ENCODE measurements at regions not wholly inside any gene's neighbourhood (a gene's known extent, or its start where the extent isn't known, plus 50 kb on each side); places are given as distances from the start of the nearest gene placed in this dataset.

DNA sequence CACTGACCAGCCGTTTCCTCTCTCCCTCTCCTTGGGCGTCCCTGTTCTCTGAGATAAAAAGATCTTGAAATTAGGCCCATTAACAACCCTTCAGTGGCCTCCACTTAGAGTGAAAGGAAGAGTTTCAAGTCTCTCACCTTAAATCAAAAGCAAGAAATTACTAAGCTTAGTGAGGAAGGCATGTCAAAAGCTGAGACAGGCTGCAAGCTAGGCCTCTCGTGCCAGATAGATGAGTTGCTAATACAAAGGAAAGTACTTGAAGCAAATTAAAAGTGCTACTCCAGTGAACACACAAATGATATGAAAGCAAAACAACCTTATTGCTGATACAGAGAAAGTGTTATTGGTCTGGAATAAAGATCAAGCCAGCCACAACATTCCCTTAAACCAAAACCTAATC is 331.3 kb upstream of the SEMA6A start:
- DNase-seq = no peak
- TF ChIP-seq, protein P1, sequence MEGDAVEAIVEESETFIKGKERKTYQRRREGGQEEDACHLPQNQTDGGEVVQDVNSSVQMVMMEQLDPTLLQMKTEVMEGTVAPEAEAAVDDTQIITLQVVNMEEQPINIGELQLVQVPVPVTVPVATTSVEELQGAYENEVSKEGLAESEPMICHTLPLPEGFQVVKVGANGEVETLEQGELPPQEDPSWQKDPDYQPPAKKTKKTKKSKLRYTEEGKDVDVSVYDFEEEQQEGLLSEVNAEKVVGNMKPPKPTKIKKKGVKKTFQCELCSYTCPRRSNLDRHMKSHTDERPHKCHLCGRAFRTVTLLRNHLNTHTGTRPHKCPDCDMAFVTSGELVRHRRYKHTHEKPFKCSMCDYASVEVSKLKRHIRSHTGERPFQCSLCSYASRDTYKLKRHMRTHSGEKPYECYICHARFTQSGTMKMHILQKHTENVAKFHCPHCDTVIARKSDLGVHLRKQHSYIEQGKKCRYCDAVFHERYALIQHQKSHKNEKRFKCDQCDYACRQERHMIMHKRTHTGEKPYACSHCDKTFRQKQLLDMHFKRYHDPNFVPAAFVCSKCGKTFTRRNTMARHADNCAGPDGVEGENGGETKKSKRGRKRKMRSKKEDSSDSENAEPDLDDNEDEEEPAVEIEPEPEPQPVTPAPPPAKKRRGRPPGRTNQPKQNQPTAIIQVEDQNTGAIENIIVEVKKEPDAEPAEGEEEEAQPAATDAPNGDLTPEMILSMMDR (IDR thresholded peaks at IDR 0.05) = no peak

DNA sequence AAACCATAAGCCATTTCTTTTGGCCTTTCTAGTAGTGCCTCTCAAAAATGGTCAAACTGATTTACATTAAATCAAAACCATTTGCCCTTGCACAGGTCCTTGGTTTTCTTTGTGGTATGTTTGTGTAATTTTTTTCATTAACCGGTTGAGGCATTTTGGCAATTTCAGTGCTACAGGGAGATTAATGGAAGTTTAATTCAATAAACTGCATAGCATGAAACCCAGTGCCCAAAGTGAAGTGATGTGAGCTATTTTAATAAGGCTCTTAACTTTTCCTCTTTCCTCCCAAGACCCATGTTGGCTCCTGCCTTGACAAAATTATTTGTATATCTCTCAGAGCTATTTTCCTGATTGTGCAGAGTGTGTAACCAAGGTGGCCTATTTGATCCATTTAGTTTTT is 326.2 kb upstream of the SEMA6A start:
- intact Hi-C loops (cut with DNase I) = no loop called here
- ATAC-seq = no peak

More for the DNA sequence above, 331.3 kb upstream of the SEMA6A start:
- Histone ChIP-seq H3K27ac (no peak overlapping the region), H3K4me3 (no peak overlapping the region), H3K36me3 (no peaks in the 10 kb centered on the region), H3K27me3 (no peaks in the 10 kb centered on the region), H3K4me1 (no peaks in the 10 kb centered on the region), H3K9me3 (no peaks in the 10 kb centered on the region)
- ATAC-seq = no peak
- intact Hi-C loops (cut with DNase I) = no loop called here

DNA sequence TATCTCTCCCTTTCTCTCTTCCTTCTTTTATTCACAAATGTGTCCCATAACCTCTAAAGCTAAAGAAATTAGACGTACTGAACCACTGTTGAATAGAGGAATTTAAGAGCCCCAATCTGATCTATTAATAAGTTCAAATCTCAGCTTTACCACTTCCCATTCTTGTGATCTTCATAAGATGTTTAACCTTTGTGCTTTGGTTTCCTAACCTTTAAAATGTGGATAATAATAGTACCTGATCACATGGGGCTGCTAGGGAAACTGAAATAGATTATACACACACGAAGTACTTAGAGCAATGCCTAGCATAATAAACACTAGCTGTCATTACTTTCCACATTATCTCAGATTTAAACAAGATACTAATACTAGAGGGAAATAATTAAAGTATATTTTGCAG is 324.3 kb upstream of the SEMA6A start:
- ATAC-seq = no peak
- Histone ChIP-seq H3K4me1 (no peaks in the 10 kb centered on the region), H3K9me3 (no peaks in the 10 kb centered on the region), H3K27ac (no peak overlapping the region), H3K27me3 (no peaks in the 10 kb centered on the region), H3K4me3 (no peak overlapping the region), H3K36me3 (no peaks in the 10 kb centered on the region)
- intact Hi-C loops (cut with DNase I) = no loop called here
- no peak for DNase-seq
- TF ChIP-seq, protein P1 (IDR thresholded peaks at IDR 0.05) = no peak

More for the DNA sequence above, 326.2 kb upstream of the SEMA6A start:
- Histone ChIP-seq H3K27me3 (no peaks in the 10 kb centered on the region), H3K27ac (no peak overlapping the region), H3K4me1 (no peaks in the 10 kb centered on the region), H3K4me3 (no peak overlapping the region), H3K36me3 (no peaks in the 10 kb centered on the region), H3K9me3 (no peaks in the 10 kb centered on the region)
- TF ChIP-seq, protein P1 (IDR thresholded peaks at IDR 0.05) = no peak
- no peak for DNase-seq

DNA sequence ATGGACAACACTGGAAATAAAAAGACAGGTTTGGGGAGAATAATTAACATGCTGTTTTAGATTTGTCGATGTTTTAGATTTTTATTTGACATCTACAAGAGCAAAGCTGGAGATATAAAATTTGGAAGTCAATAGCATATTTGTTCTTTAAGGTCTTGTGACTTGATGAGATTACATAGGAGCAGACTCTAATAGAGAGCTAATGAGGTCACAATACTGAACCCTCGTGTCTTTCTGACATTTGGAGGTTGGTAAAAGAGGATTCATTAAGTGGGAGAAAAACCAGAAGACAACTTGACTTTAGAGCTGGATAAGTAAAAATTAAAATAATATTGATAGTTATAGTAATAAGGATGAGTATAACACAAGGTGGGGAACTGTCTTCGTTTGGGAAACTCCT is 322.7 kb upstream of the SEMA6A start:
- DNase-seq (no peak), ATAC-seq (no peak)
- Histone ChIP-seq H3K4me3 (no peak overlapping the region), H3K36me3 (no peaks in the 10 kb centered on the region), H3K4me1 (no peaks in the 10 kb centered on the region), H3K27ac (no peak overlapping the region), H3K9me3 (no peaks in the 10 kb centered on the region), H3K27me3 (no peaks in the 10 kb centered on the region)
- intact Hi-C loops (cut with DNase I) = no loop called here
- TF ChIP-seq, protein P1 (IDR thresholded peaks at IDR 0.05) = no peak

DNA sequence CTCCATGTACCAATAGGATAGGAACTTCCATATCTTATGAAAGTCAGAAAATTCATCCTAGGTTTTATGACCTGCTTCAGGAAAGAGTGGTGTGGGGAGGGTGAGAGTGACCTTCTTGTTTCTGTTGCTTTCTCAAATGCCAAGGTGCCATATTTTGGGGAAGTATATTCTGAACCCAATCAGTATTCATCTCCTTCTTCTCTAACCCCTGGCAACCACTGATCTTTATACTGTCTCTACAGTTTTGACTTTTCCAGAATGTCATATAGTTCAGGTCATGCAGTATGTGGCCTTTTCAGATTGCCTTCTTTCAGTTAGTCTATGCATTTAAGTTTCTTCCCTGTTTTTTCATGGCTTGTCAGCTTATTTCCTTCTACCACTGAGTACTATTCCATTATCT is 321.4 kb upstream of the SEMA6A start:
- Histone ChIP-seq H3K36me3 (no peaks in the 10 kb centered on the region), H3K27me3 (no peaks in the 10 kb centered on the region), H3K9me3 (no peaks in the 10 kb centered on the region), H3K4me1 (no peaks in the 10 kb centered on the region), H3K27ac (no peak overlapping the region), H3K4me3 (no peak overlapping the region)
- TF ChIP-seq, protein P1 (IDR thresholded peaks at IDR 0.05) = no peak
- ATAC-seq (no peak), DNase-seq (no peak)
- intact Hi-C loops (cut with DNase I) = no loop called here

DNA sequence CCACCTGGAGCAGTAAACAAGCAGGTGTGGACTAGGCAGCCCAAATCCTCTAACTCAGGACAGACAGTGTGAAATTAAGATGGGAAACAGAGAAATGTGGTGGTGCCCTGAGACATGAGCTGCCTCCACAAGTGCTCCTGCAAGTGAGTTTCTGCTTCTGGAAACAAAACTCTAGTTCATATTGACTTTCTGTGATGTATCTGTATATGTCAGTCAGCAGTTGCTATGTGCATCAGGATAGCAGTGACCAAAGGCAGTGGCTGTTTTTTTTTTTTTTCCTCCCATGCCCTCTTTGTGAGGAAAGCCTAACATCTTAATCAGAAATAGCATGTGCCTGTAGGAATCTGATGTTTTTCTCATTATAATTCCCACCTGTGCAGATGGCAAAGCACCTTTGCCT is 318.4 kb upstream of the SEMA6A start:
- H3K4me1 ChIP-seq = no peaks in the 10 kb centered on the region
- H3K9me3 ChIP-seq = no peaks in the 10 kb centered on the region
- no peaks in the 10 kb centered on the region for H3K36me3 ChIP-seq
- DNase-seq = no peak
- intact Hi-C loops (cut with DNase I) = no loop called here
- no peaks in the 10 kb centered on the region for H3K27me3 ChIP-seq
- H3K4me3 ChIP-seq = no peak overlapping the region
- TF ChIP-seq, protein P1 (IDR thresholded peaks at IDR 0.05) = no peak
- no peak for ATAC-seq
- no peak overlapping the region for H3K27ac ChIP-seq
